GM12878 (cell line): ENCODE measurements at regions not wholly inside any gene's neighbourhood (a gene's known extent, or its start where the extent isn't known, plus 50 kb on each side); places are given as distances from the start of the nearest gene placed in this dataset.

ENCODE experiments used
- ATAC-seq: fragments of 200-7000 bp; cut with Tn5 transposase; 3 replicates; pipeline ENCODE4 v1.9.1; 2020; ENCODE audit warnings: mild to moderate bottlenecking, moderate library complexity
- BruUV-seq: library from RNA; stranded (reverse); fragments of 400-500 nt; replicated peaks from 2 replicates; lab custom pipeline; 2021; lab: Mats Ljungman, UMichigan
- CTCF ChIA-PET: fragments of 300-600 bp; sonication (Branson Sonifier 250); formaldehyde crosslinking; extraction: SDS; loops from one replicate; lab custom pipeline; 2021; ENCODE audit warnings: inconsistent platforms; lab: Yijun Ruan, JAX
- POLR2A ChIA-PET: fragments of 350-600 bp; formaldehyde crosslinking; extraction: SDS; loops from one replicate; lab custom pipeline; 2021; ENCODE audit warnings: inconsistent platforms; lab: Charles Lee
- RAD21 ChIA-PET: fragments of 300-600 bp; sonication (Branson Sonifier 250); formaldehyde crosslinking; loops from one replicate; lab custom pipeline; 2023; ENCODE audit warnings: antibody characterized with exemption; ENCODE audit not compliant: unreplicated experiment; lab: Charles Lee
- SMC1A ChIA-PET: fragments of 300-600 bp; sonication (Branson Sonifier 250); formaldehyde crosslinking; loops from one replicate; lab custom pipeline; 2023; ENCODE audit not compliant: unreplicated experiment, uncharacterized antibody; lab: Charles Lee
- DNase-seq: peaks from one replicate; pipeline ENCODE4 v3.0.0-alpha.2; 2011; ENCODE audit warnings: low read depth, low spot score
- FAIRE-seq: peaks from 3 replicates; lab custom pipeline; 2011; peaks lifted over from hg19 to GRCh38; lab: Jason Lieb, UNC
- H2AFZ ChIP-seq: 2 replicates; pipeline ENCODE4 v1.6.0; 2011; ENCODE audit warnings: low read depth, low read length, control low read depth; ENCODE audit not compliant: control insufficient read depth
- H3K27ac ChIP-seq: 2 replicates; pipeline ENCODE4 v1.5.1; 2011; ENCODE audit warnings: control low read depth; ENCODE audit not compliant: control insufficient read depth, insufficient read depth
- H3K27me3 ChIP-seq, 2 experiments: replicated peaks in 1 of 2; 2 replicates each; pipeline versions ENCODE4 v1.6.0 to v1.6.1; 2011; ENCODE audit warnings: low read length in 1 of 2; ENCODE audit not compliant: control insufficient read depth in 2 of 2, insufficient read depth in 2 of 2
- H3K36me3 ChIP-seq, 2 experiments: 2 replicates each; pipeline ENCODE4 v1.5.1; 2011; ENCODE audit warnings: low read length in 1 of 2; ENCODE audit not compliant: control insufficient read depth in 2 of 2, insufficient read depth in 2 of 2
- H3K4me1 ChIP-seq: 2 replicates; pipeline ENCODE4 v1.6.1; 2011; ENCODE audit warnings: mild to moderate bottlenecking, low read length, moderate library complexity, mixed read lengths; ENCODE audit not compliant: control insufficient read depth, insufficient read depth
- H3K4me2 ChIP-seq: 2 replicates; pipeline ENCODE4 v1.6.0; 2011; ENCODE audit warnings: control low read depth; ENCODE audit not compliant: control insufficient read depth, insufficient read depth
- H3K4me3 ChIP-seq: fragments of 200-600 bp; sonication (generic); 2 replicates; pipeline ENCODE4 v1.5.1; 2016
- H3K79me2 ChIP-seq: 2 replicates; pipeline ENCODE4 v1.6.0; 2011; ENCODE audit warnings: low read length; ENCODE audit not compliant: control insufficient read depth, insufficient read depth
- H3K9ac ChIP-seq: 2 replicates; pipeline ENCODE4 v1.8.0; 2011; ENCODE audit warnings: low read length, control low read depth, mixed read lengths; ENCODE audit not compliant: control insufficient read depth, insufficient read depth
- H3K9me3 ChIP-seq: replicated peaks from 3 replicates; pipeline ENCODE4 v1.5.1; 2011; ENCODE audit warnings: mild to moderate bottlenecking, low read length; ENCODE audit not compliant: control insufficient read depth, insufficient read depth
- H4K20me1 ChIP-seq: 2 replicates; pipeline ENCODE4 v1.6.0; 2011; ENCODE audit not compliant: control insufficient read depth, insufficient read depth
- CHD4 ChIP-seq: fragments of 200-600 bp; sonication (generic); IDR thresholded peaks from 2 replicates; pipeline ENCODE4 v1.6.1; 2016; ENCODE audit warnings: mild to moderate bottlenecking
- EED ChIP-seq: sonication (generic); IDR thresholded peaks from 2 replicates; pipeline ENCODE4 v1.6.1; 2016; ENCODE audit warnings: antibody characterized with exemption, low read depth
- EGR1 ChIP-seq, 2 experiments: IDR thresholded peaks; 1 replicate in 1 of 2; 2 replicates in 1 of 2; pipeline ENCODE4 v1.6.1; 2011 to 2012; ENCODE audit warnings: low read depth in 2 of 2, low read length in 2 of 2, borderline replicate concordance in 1 of 2, mild to moderate bottlenecking in 1 of 2, moderate library complexity in 1 of 2
- HDAC2 ChIP-seq: fragments of 200-600 bp; sonication (generic); IDR thresholded peaks from 2 replicates; pipeline ENCODE4 v1.6.1; 2017
- NFIC ChIP-seq: IDR thresholded peaks from 2 replicates; pipeline ENCODE4 v1.6.1; 2012; ENCODE audit warnings: low read depth, mild to moderate bottlenecking, inconsistent platforms, low read length, moderate library complexity
- RUNX3 ChIP-seq: IDR thresholded peaks from 2 replicates; pipeline ENCODE4 v1.6.1; 2012; ENCODE audit warnings: low read length, inconsistent platforms
- SMAD5 ChIP-seq: IDR thresholded peaks from 2 replicates; pipeline ENCODE4 v1.6.1; 2016; ENCODE audit warnings: antibody characterized with exemption, low read depth
- SUPT20H ChIP-seq: IDR thresholded peaks from 2 replicates; pipeline ENCODE4 v1.6.1; 2011; ENCODE audit warnings: low read depth, mild to moderate bottlenecking, low read length, moderate library complexity, borderline replicate concordance; ENCODE audit not compliant: control insufficient read depth
- TARDBP ChIP-seq: IDR thresholded peaks from 2 replicates; pipeline ENCODE4 v1.6.1; 2016; ENCODE audit warnings: borderline replicate concordance
- WRNIP1 ChIP-seq: IDR thresholded peaks from 2 replicates; pipeline ENCODE4 v1.6.1; 2011; ENCODE audit warnings: low read depth, low read length, improper control_type of control experiment, borderline replicate concordance
- ZBED1 ChIP-seq: IDR thresholded peaks from 2 replicates; pipeline ENCODE4 v1.6.1; 2016; ENCODE audit warnings: borderline replicate concordance
- ZBTB40 ChIP-seq: fragments of 450-650 bp; IDR thresholded peaks from 2 replicates; pipeline ENCODE4 v1.6.1; 2016; ENCODE audit warnings: mild to moderate bottlenecking, moderate library complexity, borderline replicate concordance
- ZNF622 ChIP-seq: fragments of 450-650 bp; IDR thresholded peaks from 2 replicates; pipeline ENCODE4 v1.6.1; 2017; ENCODE audit warnings: mild to moderate bottlenecking, inconsistent platforms
- WGBS: methylation state at CpG from one replicate; pipeline ENCODE4 v1.1.6; 2016; ENCODE audit warnings: low lambda C conversion rate; ENCODE audit not compliant: insufficient replicate concordance, insufficient coverage; ENCODE audit errors: missing lambda C conversion rate; 5-methylcytosine and 5-hydroxymethylcytosine counted together
- in situ Hi-C: fragments of 300-500 bp; cut with MboI; formaldehyde crosslinking; loops from 9 replicates; pipeline ENCODE4 v1.14.3; 2018; ENCODE audit warnings: mixed read lengths
- intact Hi-C: fragments of 100-400 bp; cut with micrococcal nuclease; formaldehyde crosslinking; loops from one replicate; pipeline ENCODE4 v1.14.2; 2022; ENCODE audit not compliant: unreplicated experiment
- TF ChIP-seq, protein P1 (sequence below): fragments of 150-350 bp; IDR thresholded peaks from 2 replicates; pipeline ENCODE4 v1.6.1; 2014; ENCODE audit warnings: mild to moderate bottlenecking, low read depth, low read length
- TF ChIP-seq, protein P2 (sequence below), 3 experiments: IDR thresholded peaks in 2 of 3; conservative IDR thresholded peaks in 1 of 3; 2 replicates each; pipeline ENCODE4 v1.5.1; 2011; ENCODE audit warnings: low read depth in 3 of 3, low read length in 3 of 3, mild to moderate bottlenecking in 3 of 3, control low read depth in 2 of 3, moderate library complexity in 2 of 3, inconsistent platforms in 1 of 3, mixed read lengths in 1 of 3; ENCODE audit not compliant: control insufficient read depth in 2 of 3, insufficient read depth in 1 of 3; ENCODE audit errors: extremely low read depth in 1 of 3

DNA sequence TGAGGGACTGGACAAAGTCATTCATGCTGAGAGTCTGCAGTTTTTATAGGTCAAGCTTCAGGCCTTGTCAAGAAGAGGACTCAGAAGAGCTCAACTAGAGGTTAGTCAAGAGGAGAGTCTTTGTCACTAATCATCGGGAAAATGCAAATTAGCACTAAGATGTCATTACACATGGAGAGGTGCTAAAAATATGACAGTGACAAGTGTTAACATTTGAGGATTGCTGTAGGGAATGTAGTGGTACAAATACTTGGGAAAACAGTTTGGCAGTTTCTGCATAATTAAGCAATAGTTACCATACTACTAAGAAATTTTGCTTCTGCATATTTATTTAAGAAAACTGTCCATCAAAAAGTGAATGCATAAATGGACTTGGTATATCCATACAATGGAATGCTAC is 60.9 kb upstream of the CSRP2 start (continued):
- TF ChIP-seq, protein P1, sequence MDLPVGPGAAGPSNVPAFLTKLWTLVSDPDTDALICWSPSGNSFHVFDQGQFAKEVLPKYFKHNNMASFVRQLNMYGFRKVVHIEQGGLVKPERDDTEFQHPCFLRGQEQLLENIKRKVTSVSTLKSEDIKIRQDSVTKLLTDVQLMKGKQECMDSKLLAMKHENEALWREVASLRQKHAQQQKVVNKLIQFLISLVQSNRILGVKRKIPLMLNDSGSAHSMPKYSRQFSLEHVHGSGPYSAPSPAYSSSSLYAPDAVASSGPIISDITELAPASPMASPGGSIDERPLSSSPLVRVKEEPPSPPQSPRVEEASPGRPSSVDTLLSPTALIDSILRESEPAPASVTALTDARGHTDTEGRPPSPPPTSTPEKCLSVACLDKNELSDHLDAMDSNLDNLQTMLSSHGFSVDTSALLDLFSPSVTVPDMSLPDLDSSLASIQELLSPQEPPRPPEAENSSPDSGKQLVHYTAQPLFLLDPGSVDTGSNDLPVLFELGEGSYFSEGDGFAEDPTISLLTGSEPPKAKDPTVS = no peak
- TF ChIP-seq EGR1 (IDR thresholded peaks at IDR 0.05; ENCODE audit: borderline replicate concordance in 1 of 2, low read depth in 2 of 2, low read length in 2 of 2) (no peak), ZNF622 (no peak), TARDBP (no peak), NFIC (no peak), HDAC2 (no peak)
- TF ChIP-seq, protein P2, sequence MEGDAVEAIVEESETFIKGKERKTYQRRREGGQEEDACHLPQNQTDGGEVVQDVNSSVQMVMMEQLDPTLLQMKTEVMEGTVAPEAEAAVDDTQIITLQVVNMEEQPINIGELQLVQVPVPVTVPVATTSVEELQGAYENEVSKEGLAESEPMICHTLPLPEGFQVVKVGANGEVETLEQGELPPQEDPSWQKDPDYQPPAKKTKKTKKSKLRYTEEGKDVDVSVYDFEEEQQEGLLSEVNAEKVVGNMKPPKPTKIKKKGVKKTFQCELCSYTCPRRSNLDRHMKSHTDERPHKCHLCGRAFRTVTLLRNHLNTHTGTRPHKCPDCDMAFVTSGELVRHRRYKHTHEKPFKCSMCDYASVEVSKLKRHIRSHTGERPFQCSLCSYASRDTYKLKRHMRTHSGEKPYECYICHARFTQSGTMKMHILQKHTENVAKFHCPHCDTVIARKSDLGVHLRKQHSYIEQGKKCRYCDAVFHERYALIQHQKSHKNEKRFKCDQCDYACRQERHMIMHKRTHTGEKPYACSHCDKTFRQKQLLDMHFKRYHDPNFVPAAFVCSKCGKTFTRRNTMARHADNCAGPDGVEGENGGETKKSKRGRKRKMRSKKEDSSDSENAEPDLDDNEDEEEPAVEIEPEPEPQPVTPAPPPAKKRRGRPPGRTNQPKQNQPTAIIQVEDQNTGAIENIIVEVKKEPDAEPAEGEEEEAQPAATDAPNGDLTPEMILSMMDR (IDR thresholded peaks at IDR 0.05 in 2 of 3, conservative IDR thresholded peaks at IDR 0.05 in 1 of 3; ENCODE audit: control insufficient read depth in 2 of 3, extremely low read depth in 1 of 3, insufficient read depth in 1 of 3, low read depth in 3 of 3, low read length in 3 of 3) = no peak

GRCh38 chr12:76936275-76937193 is 57.7 kb upstream of the CSRP2 start:
- Histone ChIP-seq H3K9ac (no peak overlapping the region), H2AFZ (no peak overlapping the region), H3K9me3 (no peaks in the 10 kb centered on the region), H3K36me3 (no peaks in the 10 kb centered on the region), H3K4me2 (no peak overlapping the region), H3K27ac (no peak overlapping the region), H3K27me3 (no peaks in the 10 kb centered on the region), H4K20me1 (no peaks in the 10 kb centered on the region), H3K79me2 (no peaks in the 10 kb centered on the region), H3K4me3 (no peak overlapping the region), H3K4me1 (no peaks in the 10 kb centered on the region)
- ChIA-PET POLR2A (no interaction called here), SMC1A (interaction anchor here (1.0 kb wide), 1 partner anchor 10 kb away, joined by 3 read pairs; no protein-coding TSS in a partner anchor), RAD21 (no interaction called here), CTCF (interaction anchor here (0.8 to 1.2 kb wide), 2 partner anchors 236 to 315 kb away, joined by 3 read pairs; no protein-coding TSS in a partner anchor)
- in situ Hi-C loops = no loop called here
- DNase-seq (no peak), FAIRE-seq (no peak), ATAC-seq (no peak)
- 43% methylated on average over 14 of the region's 14 CpGs for WGBS
- intact Hi-C loops = no loop called here
- BruUV-seq = no TSS peak
- no peak for TF ChIP-seq SMAD5
- no peak for TF ChIP-seq WRNIP1
- TF ChIP-seq SUPT20H = no peak
- no peak for TF ChIP-seq EED
- TF ChIP-seq ZBED1 = no peak
- TF ChIP-seq ZBTB40 = no peak
- no peak for TF ChIP-seq CHD4
- TF ChIP-seq RUNX3 = no peak
